Myocyte (in vitro differentiated cells): ENCODE measurements at regions not wholly inside any gene's neighbourhood (a gene's known extent, or its start where the extent isn't known, plus 50 kb on each side); places are given as distances from the start of the nearest gene placed in this dataset.

ENCODE experiments used
- DNase-seq: peaks from one replicate; pipeline ENCODE4 v3.0.0-alpha.2; 2012; ENCODE audit warnings: low read depth

DNA sequence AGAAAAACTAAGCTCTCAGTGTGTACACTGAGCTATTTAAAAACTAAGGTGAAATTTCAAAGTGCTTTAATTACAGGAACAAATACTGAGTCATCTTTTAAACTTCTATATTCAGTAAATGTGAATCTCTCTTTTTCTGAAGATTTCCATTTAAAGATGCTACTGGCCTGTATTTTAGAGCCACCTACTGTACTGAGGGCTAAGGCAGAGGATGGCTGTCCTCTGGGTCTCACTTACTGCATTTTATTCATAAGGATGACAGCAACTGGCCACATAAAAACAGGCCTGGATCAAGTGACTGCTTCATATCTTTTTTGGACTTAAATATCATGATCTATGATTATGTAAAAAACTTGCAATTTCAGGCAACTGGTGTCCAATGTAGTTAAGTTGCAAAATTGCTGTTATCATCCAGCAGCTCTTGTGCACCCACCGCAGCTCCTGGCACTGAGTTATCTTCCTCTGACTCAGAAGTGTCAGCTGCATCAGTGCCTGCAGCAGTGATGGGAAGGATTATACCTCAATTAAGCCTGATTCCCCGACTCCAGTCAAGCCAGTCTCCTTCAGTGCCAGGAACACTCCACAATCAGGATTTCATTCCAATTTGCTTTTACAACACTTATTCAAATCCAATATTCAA is 1073.7 kb downstream of the PDHA2 start:
- peak; percentile 74 for DNase-seq

DNA sequence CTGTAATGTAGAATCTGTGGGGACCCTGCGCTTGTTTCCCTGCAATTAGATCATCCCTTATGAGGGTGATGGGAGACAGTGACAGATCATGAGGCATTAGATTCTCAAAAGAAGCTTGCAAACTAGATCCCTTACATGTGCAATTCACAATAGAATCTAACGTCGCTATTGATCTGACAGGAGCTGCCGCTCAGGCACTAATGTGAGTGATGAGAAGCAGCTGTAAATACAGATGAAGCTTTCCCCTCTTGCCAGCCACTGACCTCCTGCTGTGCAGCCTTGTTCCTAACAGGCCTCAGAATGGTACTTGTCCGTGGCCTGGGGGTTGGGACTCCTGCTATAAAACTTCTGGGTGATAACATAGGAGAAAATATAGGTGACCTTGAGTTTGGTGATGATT is 1076.8 kb downstream of the PDHA2 start:
- peak; percentile 60 for DNase-seq

DNA sequence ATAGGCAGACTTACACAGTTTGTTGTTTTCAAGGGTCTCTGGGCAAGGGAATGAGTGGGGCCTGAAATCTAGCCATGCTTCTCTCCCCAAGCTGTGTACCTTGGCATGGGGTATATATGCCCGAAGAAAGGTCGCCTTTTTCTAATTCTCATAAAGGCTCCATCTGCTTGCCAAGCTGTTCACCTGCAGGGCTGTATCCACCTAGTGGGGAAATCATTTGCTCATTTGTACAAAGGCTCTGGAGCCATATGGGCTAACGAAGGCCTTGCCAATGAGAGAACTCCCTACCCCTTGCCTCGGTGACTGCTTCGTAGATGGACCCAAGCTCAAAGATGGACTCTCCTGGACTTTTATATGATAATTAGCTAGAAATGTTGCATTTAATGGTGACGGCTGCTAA is 1097.0 kb downstream of the PDHA2 start:
- DNase-seq, result no peak

DNA sequence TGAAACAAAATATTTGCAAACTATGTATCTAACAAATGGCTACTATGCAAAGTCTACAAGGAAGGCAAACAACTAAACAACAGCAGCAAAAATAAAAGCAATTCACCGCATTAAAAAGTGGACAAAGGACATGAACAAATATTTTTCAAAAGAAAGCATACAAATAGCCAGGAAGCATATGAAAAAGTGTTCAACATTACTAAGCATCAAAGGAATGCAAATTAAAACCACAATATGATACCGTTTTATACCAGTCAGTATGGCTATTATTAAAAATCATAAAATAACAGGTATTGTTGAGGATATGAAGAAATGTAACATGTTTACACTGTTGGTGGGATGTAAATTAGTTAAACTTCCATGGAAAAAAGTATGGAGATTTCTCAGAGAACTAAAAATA is 1106.7 kb downstream of the PDHA2 start:
- peak; percentile 9 for DNase-seq

DNA sequence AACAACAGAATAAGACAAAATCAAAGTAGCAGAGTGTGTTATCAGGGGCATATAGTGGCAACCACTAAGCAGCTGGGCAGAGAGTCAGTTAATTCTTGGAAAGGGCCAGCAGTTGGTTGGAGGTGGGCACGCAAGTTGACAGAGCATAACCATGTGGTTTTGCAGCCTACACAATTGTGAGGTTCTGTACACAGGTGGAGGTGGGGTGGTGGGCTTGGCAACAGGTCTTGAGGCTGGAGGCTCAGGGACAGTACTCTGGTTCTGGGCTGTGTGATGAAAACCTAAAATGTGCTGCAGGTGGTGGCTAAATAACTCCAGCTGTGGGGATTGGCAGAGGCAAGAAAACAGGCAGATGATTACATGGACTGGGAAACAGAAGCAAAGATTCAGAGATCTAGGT is 1112.7 kb downstream of the PDHA2 start:
- DNase-seq, result no peak

DNA sequence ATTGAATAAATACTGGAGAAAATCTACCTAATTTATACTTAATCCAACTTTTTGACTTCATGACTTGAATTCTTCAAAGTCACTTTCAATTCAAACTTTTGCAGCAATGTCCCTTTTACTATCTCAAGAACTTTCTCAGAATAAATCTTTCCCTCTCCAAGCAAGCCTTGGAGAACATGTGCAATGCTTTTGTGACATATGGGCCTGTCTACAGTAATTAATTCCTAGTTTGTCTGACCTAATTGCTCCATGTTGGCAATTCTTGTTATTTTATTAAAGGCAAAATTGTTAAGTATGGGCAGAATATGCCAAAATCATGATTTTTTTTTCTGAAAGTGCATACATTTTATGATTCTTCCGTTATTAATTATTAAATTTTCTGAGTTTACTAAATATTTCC is 1115.3 kb downstream of the PDHA2 start:
- DNase-seq, result no peak

DNA sequence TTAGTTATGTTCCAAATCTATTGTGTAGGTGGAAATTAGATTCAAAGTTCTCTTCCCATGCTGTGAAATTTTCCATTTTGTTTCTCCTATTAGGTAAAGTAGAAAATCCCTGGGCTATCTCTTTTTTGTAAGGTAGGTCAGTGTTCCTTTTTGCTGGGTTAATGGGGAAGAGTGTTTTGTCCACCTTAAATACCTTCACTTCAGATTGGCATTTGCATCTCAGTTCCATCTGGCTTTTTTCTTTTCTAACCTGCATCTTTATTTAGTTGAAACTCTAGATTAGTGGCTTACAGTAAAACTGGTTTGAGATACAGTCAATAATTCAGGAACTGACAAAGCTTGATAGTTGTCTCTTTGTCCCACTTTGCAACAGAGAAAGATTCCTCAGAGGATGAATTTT is 1115.8 kb downstream of the PDHA2 start:
- DNase-seq, result no peak

DNA sequence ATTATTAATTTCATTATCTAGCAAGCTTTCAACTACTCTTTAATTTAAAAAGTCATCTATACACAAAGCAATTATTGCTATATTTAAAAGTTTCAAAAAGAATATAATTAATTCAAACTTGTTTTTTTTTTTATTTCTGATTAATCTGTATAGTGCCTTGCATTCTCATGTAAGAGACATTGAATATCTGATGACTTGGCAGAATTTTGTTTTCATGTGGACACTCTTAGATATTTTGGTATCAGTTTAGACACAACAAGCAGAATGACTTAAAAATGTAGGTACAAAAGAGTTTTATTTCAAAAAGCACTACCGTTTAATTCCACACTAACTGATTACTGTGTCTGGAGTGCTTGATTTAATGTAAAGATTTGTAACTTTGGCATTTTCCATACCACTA is 1129.6 kb downstream of the PDHA2 start:
- DNase-seq, result no peak

DNA sequence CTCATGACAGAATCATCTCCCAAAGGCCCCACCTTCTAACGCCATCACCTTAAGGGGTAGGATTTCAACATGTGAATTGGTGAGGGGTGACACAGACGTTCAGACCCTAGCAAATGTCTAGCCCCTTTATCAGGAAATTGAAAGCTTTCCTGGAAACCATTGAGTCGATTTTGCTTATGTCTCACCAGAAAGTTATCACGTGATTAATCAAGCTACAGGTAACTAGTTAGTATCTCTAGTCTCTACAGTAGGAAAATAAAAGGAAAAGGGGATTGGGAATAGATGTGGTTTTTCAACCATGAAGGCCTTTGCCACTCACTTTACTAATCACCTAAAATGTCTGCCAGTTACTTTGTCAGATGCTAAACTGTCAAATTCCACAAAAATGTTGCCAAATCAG is 1133.0 kb downstream of the PDHA2 start:
- no peak for DNase-seq

DNA sequence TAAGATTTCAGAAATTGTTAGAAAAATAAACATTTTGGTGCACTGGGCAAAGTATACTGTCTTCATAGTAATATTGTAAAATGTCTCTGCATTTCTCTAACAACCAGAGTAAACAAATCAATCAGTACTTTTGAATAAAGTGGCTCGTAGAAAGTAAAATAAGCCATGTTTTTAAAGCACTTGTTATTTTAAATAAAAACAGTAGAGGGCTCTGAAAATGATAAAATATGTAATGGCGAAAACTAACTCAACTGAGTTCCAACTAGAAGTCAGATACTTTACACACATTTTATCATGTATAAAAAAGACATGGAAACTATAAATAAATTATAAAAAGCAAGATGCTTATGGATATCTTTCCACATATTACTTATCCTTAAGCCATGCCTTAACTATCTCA is 1134.4 kb downstream of the PDHA2 start:
- no peak for DNase-seq

DNA sequence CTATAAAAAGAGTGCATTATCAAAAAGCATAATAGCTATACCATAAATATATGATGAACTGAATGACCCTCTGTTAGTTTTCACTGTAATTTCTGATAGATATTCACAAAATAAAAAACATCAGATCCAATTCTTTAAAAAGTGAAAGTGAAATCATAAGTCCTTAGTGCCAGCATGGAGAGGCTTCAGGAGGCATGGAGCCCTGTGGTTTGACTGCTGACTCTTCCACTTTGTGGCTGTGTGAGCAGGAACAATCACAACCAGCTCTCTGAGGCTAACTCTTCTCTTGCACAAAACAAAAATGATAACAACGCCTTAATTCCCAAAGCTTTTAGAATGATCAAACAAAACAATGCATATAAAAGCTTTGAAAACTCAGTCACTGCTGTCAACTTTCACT is 1143.9 kb downstream of the PDHA2 start:
- DNase-seq, result peak; percentile 46

DNA sequence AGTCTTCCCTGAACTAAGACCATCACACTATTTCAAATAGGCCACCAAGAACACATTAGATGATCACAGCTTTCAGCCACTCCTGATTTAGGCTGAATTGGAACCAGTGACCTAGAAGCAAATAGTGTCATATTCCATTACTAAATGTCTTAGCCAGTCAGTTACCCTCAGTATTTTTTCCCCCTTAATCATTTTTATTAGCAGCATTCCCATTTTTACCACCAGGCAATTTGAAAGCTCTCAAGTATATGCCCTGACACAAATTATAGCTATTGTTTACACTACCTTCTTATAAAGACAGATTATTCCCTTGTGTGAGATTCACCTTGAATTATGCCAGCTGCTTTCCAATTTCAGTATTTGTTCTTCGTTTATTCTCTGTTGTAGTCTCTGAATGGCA is 1146.9 kb downstream of the PDHA2 start:
- no peak for DNase-seq

DNA sequence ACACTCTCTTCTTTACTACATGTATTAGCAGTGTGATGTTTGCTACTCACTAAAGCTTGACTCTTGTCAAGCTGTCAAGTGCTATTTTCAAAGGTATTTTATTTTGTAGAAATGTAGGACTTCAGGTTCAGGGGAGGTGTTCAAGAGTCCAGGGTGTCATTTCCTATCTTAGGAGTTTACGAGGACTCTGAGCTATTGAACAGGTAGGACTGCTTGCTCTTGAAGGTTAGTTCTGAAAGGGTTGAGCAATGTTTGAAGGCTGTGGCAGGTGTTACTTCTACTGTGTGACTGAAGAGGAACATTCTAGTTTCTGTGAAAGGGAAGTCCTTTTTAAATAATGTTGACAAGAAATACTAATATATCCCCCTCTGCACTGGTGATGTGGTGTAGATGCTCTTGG is 1151.2 kb downstream of the PDHA2 start:
- no peak for DNase-seq

DNA sequence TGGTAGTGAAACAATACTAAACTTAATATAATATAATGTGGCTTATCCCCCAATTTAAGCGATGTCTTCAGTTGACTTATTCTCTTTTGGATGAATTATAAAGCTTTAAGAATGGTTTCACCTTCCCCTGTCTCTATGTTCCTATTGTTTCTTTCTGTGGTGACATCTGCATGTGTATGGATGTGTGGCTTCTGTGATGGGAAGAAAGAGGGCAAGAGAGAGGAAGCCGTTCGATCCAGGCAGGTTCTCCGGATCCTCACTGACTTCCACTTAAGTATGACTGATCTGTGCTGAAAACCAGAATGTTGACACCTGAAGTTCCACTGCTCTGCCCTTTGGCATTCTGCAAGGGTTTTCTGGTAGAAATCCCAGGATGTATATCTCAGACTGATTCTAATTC is 1150.8 kb downstream of the STPG2 start:
- DNase-seq, result no peak

DNA sequence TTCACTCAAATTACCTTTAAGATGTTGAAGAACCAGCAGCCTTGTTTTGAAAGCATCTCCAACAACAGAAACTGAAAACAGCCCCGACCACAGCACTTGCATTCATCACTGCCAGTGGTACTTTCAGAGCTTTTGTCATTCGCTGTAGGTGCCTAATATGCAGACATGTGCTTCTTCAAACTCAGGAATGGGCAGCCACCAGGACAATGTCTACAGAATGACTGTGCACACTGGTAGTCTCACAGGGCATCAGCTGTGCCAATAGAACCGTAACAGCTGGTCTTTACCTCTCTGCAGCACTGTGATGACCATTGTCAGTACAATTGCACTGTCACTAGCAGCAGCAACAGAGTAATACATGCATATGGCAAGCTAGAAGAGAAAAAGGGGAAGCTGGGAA is 1149.7 kb downstream of the STPG2 start:
- DNase-seq, result no peak

DNA sequence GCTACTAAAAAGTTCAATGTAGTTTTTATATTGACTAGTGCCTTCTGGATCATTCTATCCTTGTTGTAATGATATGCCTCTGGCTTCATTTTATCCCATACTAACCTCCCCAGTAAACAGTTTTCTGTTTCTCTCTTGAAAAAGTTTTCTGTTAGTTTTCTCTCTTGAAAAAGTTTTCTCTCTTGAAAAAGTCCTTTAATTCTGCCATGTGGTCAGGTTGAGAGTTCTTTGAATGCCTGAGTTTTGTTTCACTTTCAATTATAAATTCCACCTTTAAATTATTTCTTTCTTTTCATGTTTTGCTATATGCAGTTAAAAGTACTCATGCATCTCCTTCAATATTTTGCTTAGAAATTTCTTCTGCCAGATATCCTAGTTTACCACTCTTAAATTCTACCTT is 1139.6 kb downstream of the STPG2 start:
- no peak for DNase-seq

DNA sequence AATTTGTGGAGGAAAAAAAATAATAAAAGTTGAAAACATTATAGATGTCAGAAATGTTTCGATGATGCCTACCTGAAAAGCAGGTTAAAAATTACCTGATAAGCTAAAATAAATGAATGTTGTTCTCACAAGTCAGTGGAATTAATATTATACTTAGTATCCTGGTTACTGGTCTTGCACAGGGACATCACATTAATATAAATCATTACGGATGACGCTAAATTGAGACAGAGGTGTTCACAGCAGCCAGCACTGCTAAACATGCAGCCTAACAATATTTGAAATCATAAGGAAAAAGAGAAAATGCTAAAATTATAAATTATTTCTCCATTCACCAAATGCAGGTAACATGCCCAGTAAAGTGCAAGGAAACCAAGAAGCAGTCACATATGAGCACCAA is 1130.0 kb downstream of the STPG2 start:
- DNase-seq, result no peak

DNA sequence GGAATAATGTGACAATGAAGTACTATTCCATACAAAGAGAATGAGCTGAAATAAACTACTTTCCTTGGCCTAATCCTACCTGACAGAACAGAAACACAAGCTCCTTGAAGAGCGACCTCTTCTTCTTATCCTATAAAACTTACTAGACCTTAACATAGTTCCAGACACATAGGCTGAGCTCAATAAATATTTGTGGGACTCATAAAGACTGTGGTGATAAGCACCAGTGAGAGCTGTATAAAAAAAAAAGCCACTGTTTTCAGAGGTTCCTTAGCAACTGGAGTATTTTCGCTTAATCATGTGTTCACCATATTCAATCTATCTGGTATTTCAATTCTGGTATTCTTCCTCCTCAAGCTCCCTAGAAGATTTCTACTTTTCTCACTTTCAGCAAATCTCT is 1129.6 kb downstream of the STPG2 start:
- no peak for DNase-seq

DNA sequence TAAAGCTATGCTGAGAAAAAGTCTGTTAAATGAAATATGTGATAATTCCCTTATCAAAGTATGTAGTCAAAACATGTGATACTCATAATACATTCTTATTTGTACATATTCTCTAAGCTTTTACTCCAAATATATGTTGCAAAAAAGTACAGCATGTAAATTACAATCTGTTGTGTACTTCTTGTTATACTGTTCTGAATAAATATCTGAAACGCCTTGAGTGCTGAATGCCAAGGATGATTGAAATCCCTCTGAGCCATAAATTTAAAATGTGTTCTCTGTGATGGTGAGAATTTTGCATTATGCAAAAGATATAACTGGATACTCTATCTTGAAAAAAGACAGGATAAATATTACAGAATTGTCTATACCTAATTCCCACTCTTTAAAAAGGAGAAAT is 1128.0 kb downstream of the STPG2 start:
- no peak for DNase-seq

DNA sequence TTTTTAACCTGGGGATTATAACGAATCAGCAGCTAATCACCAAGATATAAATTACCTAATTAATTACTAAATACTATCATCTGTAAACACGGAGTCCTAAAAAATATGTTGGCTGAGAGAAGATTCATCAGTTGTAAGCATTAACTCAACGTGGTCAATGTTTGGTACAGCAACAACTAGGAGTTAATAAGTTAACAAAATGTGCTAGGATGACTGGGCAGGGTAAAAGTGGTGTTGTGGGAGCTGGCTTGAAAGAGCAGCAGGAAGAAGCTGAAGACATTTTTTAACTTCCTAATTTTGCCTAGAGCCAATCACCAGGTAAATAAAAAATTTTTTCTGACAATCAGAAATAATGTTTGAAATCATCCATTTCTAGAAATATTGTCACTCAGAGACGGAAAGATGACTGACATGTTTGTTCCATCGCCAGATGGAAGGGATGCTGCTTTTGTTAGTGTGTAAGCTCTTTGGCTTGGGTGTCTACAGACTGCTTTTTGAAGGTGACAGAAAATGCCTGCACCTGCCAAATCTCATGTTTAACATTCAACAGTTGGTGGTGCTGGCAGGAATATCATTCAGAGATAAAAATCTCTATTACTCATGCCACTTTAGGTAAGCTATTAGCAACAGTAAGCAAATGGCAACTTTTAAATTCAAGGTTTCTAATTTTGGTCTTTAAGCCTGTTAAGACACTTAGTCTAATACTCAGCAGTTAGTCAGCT is 1126.9 kb downstream of the STPG2 start:
- DNase-seq, result peak; percentile 27

DNA sequence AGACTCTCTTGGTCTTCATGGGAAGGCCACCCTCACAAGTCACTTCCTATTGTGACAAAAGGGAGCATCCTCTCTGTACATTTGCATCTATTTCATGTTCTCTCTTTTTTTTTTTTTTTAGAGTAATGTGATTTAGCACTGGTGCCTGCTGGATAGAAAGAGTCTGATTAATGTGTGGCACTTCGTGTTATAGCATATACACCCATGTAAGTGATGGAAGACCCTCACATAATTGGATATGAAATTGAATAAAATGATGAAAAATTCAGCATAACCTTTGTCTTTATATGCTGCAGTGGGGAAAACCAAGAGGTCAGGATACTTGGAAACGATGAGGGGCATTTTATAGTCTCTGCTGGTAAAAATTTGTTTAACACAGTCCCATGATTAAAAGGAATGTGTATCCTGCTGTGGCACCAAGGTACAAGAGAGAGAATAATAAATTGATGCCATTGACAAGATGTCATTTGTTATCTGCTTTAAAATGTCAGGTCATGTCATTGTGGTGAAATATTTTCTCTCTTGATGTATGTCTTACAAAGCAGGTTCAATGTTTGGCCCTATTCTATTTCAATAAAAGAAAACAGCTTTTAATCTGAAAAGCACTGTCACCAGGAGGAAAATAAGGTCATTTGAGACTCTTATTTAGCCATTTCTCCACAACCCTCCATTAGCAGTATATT is 1115.4 kb downstream of the STPG2 start:
- DNase-seq, result no peak

DNA sequence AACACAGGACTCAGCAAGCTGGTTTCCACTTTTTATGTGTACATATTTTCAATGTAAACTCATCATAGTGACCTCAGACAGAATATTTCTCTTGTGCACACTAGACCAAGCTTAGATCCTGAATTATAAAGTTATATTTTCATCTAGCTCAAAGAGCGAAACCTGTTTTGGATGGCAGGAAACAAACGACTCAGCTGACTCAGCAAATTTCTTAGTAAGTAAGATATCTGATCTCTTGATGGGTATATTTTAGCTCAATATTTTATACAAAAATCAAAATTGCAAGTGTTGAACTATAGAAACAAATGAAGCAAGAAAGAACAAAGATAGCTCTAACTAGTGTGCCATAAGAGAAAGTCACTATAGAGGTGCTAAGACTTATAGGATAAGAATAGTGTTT is 1114.5 kb downstream of the STPG2 start:
- no peak for DNase-seq
